Mesenchymal stem cell (in vitro differentiated cells and primary cell): ENCODE measurements at regions not wholly inside any gene's neighbourhood (a gene's known extent, or its start where the extent isn't known, plus 50 kb on each side); places are given as distances from the start of the nearest gene placed in this dataset.

ENCODE experiments used
- DNase-seq: peaks from one replicate; pipeline ENCODE4 v3.0.0-alpha.2; 2013
- H2AFZ ChIP-seq: one replicate; pipeline ENCODE4 v1.6.1; 2013; ENCODE audit warnings: low read depth, mild to moderate bottlenecking, control low read depth, inconsistent platforms, low read length, moderate library complexity
- H2AK5ac ChIP-seq: 2 replicates; pipeline ENCODE4 v1.6.1; 2013; ENCODE audit warnings: low read length, moderate library complexity, mild to moderate bottlenecking, inconsistent platforms; ENCODE audit not compliant: severe bottlenecking
- H2BK120ac ChIP-seq: one replicate; pipeline ENCODE4 v1.6.1; 2013; ENCODE audit warnings: low read depth, mild to moderate bottlenecking, inconsistent platforms, low read length, moderate library complexity
- H2BK12ac ChIP-seq, 2 experiments: one replicate each; pipeline ENCODE4 v1.6.1; 2013; ENCODE audit warnings: inconsistent platforms in 2 of 2, low read length in 2 of 2, mild to moderate bottlenecking in 2 of 2, moderate library complexity in 2 of 2, control low read depth in 1 of 2
- H2BK15ac ChIP-seq: one replicate; pipeline ENCODE4 v1.6.1; 2013; ENCODE audit warnings: mild to moderate bottlenecking, low read depth, inconsistent platforms; ENCODE audit not compliant: poor library complexity, severe bottlenecking
- H2BK5ac ChIP-seq: 2 replicates; pipeline ENCODE4 v1.6.1; 2013; ENCODE audit warnings: low read depth, mild to moderate bottlenecking, low read length, control low read depth, inconsistent platforms; ENCODE audit not compliant: poor library complexity, severe bottlenecking
- H3K14ac ChIP-seq, 2 experiments: one replicate each; pipeline ENCODE4 v1.6.1; 2013; ENCODE audit warnings: inconsistent platforms in 2 of 2, low read length in 2 of 2, control low read depth in 1 of 2, mild to moderate bottlenecking in 1 of 2, moderate library complexity in 1 of 2
- H3K18ac ChIP-seq, 2 experiments: one replicate each; pipeline ENCODE4 v1.6.1; 2013; ENCODE audit warnings: inconsistent platforms in 2 of 2, low read length in 2 of 2, control low read depth in 1 of 2, low read depth in 1 of 2, mild to moderate bottlenecking in 1 of 2
- H3K23ac ChIP-seq, 2 experiments: one replicate each; pipeline ENCODE4 v1.6.1; 2013; ENCODE audit warnings: inconsistent platforms in 2 of 2, low read length in 2 of 2, mild to moderate bottlenecking in 2 of 2, moderate library complexity in 2 of 2, control low read depth in 1 of 2
- H3K27ac ChIP-seq: 2 replicates; pipeline ENCODE4 v1.5.1; 2013; ENCODE audit warnings: mild to moderate bottlenecking, moderate library complexity, low read length, control low read depth, inconsistent platforms; ENCODE audit not compliant: poor library complexity, severe bottlenecking
- H3K27me3 ChIP-seq, 2 experiments: 2 replicates each; pipeline versions ENCODE4 v1.6.1 to v1.7.0; 2013; ENCODE audit warnings: low read length in 2 of 2, mild to moderate bottlenecking in 2 of 2, moderate library complexity in 2 of 2, control low read depth in 1 of 2, inconsistent platforms in 1 of 2; ENCODE audit not compliant: control insufficient read depth in 1 of 2, insufficient read depth in 1 of 2
- H3K36me3 ChIP-seq, 2 experiments: 2 replicates each; pipeline versions ENCODE4 v1.6.1 to v1.7.0; 2013; ENCODE audit warnings: low read length in 2 of 2, control low read depth in 1 of 2, inconsistent platforms in 1 of 2, low read depth in 1 of 2, mild to moderate bottlenecking in 1 of 2; ENCODE audit not compliant: insufficient read depth in 2 of 2, control insufficient read depth in 1 of 2
- H3K4ac ChIP-seq, 2 experiments: one replicate each; pipeline ENCODE4 v1.6.1; 2013; ENCODE audit warnings: inconsistent platforms in 2 of 2, low read length in 2 of 2, mild to moderate bottlenecking in 2 of 2, moderate library complexity in 2 of 2, control low read depth in 1 of 2, low read depth in 1 of 2
- H3K4me1 ChIP-seq: 2 replicates; pipeline ENCODE4 v1.6.1; 2013; ENCODE audit warnings: low read depth, low read length, control low read depth; ENCODE audit not compliant: control insufficient read depth, insufficient read depth
- H3K4me2 ChIP-seq: 2 replicates; pipeline ENCODE4 v1.6.1; 2013; ENCODE audit warnings: low read length, mild to moderate bottlenecking, inconsistent platforms; ENCODE audit not compliant: poor library complexity, severe bottlenecking
- H3K4me3 ChIP-seq, 2 experiments: 2 replicates each; pipeline versions ENCODE4 v1.5.1 to v1.7.0; 2013; ENCODE audit warnings: low read length in 2 of 2, mild to moderate bottlenecking in 2 of 2, control low read depth in 1 of 2, low read depth in 1 of 2; ENCODE audit not compliant: insufficient read depth in 1 of 2
- H3K79me1 ChIP-seq: replicated peaks from 2 replicates; pipeline ENCODE4 v1.6.1; 2013; ENCODE audit warnings: mild to moderate bottlenecking, control low read depth, low read length, inconsistent platforms; ENCODE audit not compliant: poor library complexity, severe bottlenecking
- H3K9ac ChIP-seq: 2 replicates; pipeline ENCODE4 v1.7.0; 2013; ENCODE audit warnings: mild to moderate bottlenecking, low read length, moderate library complexity
- H3K9me3 ChIP-seq: 2 replicates; pipeline ENCODE4 v1.7.0; 2013; ENCODE audit warnings: mild to moderate bottlenecking, low read length; ENCODE audit not compliant: control insufficient read depth
- H4K8ac ChIP-seq: one replicate; pipeline ENCODE4 v1.6.1; 2013; ENCODE audit warnings: inconsistent platforms, mild to moderate bottlenecking, low read length, moderate library complexity
- H4K91ac ChIP-seq: one replicate; pipeline ENCODE4 v1.6.1; 2013; ENCODE audit warnings: mild to moderate bottlenecking, low read length, inconsistent platforms
- WGBS: methylation state at CpG from one replicate; pipeline ENCODE4 v1.1.7; 2013; ENCODE audit warnings: mixed read lengths; 5-methylcytosine and 5-hydroxymethylcytosine counted together

- WGBS: 65% methylated on average over 4 of the region's 5 CpGs
Measured at GRCh38 chr7:48760528-48761265, 163.7 kb upstream of the CDC14C start.

DNA sequence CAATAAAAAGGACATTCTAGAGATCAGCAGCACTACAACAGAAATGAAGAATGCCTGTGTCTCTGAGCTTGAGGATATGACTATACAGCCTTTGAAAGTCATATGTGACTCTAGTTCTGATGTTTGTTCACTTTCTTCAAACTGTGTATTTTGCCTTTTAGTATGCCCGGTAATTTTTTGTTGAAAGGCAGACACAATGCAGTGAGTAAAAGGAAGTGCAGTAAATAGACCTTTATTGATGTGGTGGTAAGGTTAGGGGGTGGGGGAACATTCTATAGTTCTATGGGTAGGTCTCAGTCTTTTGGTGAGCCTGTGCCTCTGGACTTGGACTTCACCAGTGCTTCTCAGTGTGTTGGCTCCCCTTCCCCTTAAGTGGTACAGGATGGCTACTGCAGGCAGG is 143.5 kb upstream of the CDC14C start:
- Histone ChIP-seq H3K27ac (no peak overlapping the region), H4K8ac (no peak overlapping the region), H3K4me3 (no peak overlapping the region), H3K4ac (no peak overlapping the region), H3K27me3 (peaks cover 0 to 26% of the 10 kb centered on the region in 2 experiments), H3K9me3 (no peaks in the 10 kb centered on the region), H2BK12ac (no peak overlapping the region), H3K4me2 (no peak overlapping the region), H4K91ac (no peak overlapping the region), H3K14ac (no peak overlapping the region), H2AFZ (no peak overlapping the region), H3K36me3 (no peaks in the 10 kb centered on the region), H2BK5ac (no peak overlapping the region), H3K79me1 (no peaks in the 10 kb centered on the region), H3K9ac (no peak overlapping the region), H2BK120ac (no peak overlapping the region), H2AK5ac (no peak overlapping the region), H2BK15ac (no peak overlapping the region), H3K18ac (no peak overlapping the region), H3K4me1 (no peaks in the 10 kb centered on the region), H3K23ac (no peak overlapping the region)
- WGBS: 98% methylated on average over 1 of the region's 1 CpG
- DNase-seq: no peak

More at GRCh38 chr7:48760528-48761265, 163.7 kb upstream of the CDC14C start:
- H2AK5ac ChIP-seq: no peak overlapping the region
- H3K9me3 ChIP-seq: no peaks in the 10 kb centered on the region
- no peak overlapping the region for H3K4me2 ChIP-seq
- no peak overlapping the region for H3K9ac ChIP-seq
- H3K27me3 ChIP-seq: peaks cover 0 to 3% of the 10 kb centered on the region in 2 experiments
- H2BK15ac ChIP-seq: no peak overlapping the region
- DNase-seq: no peak
- no peak overlapping the region for H3K23ac ChIP-seq
- H2BK12ac ChIP-seq: no peak overlapping the region
- H4K91ac ChIP-seq: no peak overlapping the region
- H2AFZ ChIP-seq: no peak overlapping the region
- no peak overlapping the region for H3K4me3 ChIP-seq
- H2BK5ac ChIP-seq: no peak overlapping the region
- no peaks in the 10 kb centered on the region for H3K79me1 ChIP-seq
- H4K8ac ChIP-seq: no peak overlapping the region
- H3K36me3 ChIP-seq: no peaks in the 10 kb centered on the region
- no peak overlapping the region for H3K4ac ChIP-seq
- H3K14ac ChIP-seq: no peak overlapping the region
- no peak overlapping the region for H3K27ac ChIP-seq
- H3K4me1 ChIP-seq: no peaks in the 10 kb centered on the region
- no peak overlapping the region for H3K18ac ChIP-seq
- no peak overlapping the region for H2BK120ac ChIP-seq

DNA sequence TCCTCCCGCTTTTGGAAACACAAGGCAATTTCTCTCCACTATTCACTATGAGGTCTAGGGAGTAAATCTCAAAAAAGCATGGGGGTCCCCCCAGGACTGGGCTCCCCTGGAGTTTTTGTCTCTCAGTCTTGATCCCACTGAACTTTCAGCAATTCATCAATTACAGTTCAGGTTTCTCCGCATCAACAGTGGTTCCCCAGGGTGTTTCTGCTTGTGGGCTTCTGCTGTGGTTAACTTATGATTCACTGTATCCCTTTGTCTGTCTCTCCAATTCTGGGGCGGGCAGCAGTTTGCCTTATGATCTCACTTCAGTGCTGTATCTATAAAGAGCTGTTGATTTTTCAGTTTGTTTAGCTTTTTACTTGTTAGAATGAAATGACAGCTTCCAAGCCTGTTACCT is 142.6 kb upstream of the CDC14C start:
- H3K9ac ChIP-seq: peak overlapping the region; percentile 12
- 81% methylated on average over 3 of the region's 3 CpGs for WGBS
- H3K18ac ChIP-seq: no peak overlapping the region

DNA sequence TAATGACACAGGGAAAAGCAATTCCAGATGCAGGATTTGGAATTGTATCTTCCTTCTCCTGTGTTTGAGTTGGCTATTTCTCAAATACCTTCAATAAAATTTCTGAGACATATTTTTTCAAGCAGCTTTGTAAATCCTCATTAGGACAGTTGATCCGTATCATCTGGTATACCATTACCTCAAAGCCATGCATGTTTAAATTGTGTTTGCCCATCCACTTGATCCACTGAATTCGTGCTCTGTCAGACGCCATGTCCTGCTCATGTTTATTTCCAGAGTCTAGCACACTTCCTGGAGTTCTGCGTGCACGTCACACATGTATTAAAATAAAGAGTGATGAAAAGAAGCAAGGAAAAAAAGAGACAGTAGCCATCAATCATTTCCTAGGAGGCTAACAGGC is 141.8 kb upstream of the CDC14C start:
- no peak overlapping the region for H3K23ac ChIP-seq

More for the DNA sequence above, 142.6 kb upstream of the CDC14C start:
- H2BK12ac ChIP-seq: no peak overlapping the region
- H3K4ac ChIP-seq: no peak overlapping the region
- no peak overlapping the region for H4K8ac ChIP-seq
- H2AK5ac ChIP-seq: no peak overlapping the region
- H2BK5ac ChIP-seq: no peak overlapping the region
- H3K9me3 ChIP-seq: no peaks in the 10 kb centered on the region
- H3K36me3 ChIP-seq: no peaks in the 10 kb centered on the region
- no peak overlapping the region for H2AFZ ChIP-seq
- no peak overlapping the region for H3K14ac ChIP-seq
- H4K91ac ChIP-seq: no peak overlapping the region
- no peak overlapping the region for H3K4me2 ChIP-seq
- no peaks in the 10 kb centered on the region for H3K79me1 ChIP-seq
- no peak overlapping the region for H3K4me3 ChIP-seq
- no peaks in the 10 kb centered on the region for H3K4me1 ChIP-seq
- no peak for DNase-seq
- H2BK15ac ChIP-seq: no peak overlapping the region
- no peak overlapping the region for H2BK120ac ChIP-seq
- no peak overlapping the region for H3K23ac ChIP-seq
- no peak overlapping the region for H3K27ac ChIP-seq
- H3K27me3 ChIP-seq: peaks cover 0 to 26% of the 10 kb centered on the region in 2 experiments

More for the DNA sequence above, 141.8 kb upstream of the CDC14C start:
- H3K79me1 ChIP-seq: no peaks in the 10 kb centered on the region
- H3K27me3 ChIP-seq: peaks cover 0 to 26% of the 10 kb centered on the region in 2 experiments
- H3K4me3 ChIP-seq: no peak overlapping the region
- H3K14ac ChIP-seq: no peak overlapping the region
- no peak overlapping the region for H2BK15ac ChIP-seq
- no peak overlapping the region for H2AK5ac ChIP-seq
- H3K9ac ChIP-seq: peak overlapping the region; percentile 12
- H4K8ac ChIP-seq: no peak overlapping the region
- no peak overlapping the region for H3K4me2 ChIP-seq
- no peaks in the 10 kb centered on the region for H3K9me3 ChIP-seq
- 54% methylated on average over 3 of the region's 5 CpGs for WGBS
- H3K36me3 ChIP-seq: no peaks in the 10 kb centered on the region
- H2BK120ac ChIP-seq: no peak overlapping the region
- no peak overlapping the region for H3K18ac ChIP-seq
- no peak overlapping the region for H3K27ac ChIP-seq
- H2BK12ac ChIP-seq: no peak overlapping the region
- DNase-seq: no peak
- H2AFZ ChIP-seq: no peak overlapping the region
- no peaks in the 10 kb centered on the region for H3K4me1 ChIP-seq
- no peak overlapping the region for H3K4ac ChIP-seq
- no peak overlapping the region for H4K91ac ChIP-seq
- no peak overlapping the region for H2BK5ac ChIP-seq
